H1 (cell line): ENCODE measurements at regions not wholly inside any gene's neighbourhood (a gene's known extent, or its start where the extent isn't known, plus 50 kb on each side); places are given as distances from the start of the nearest gene placed in this dataset.

Source experiments
- CBX8 ChIP-seq: fragments of 300-800, 300-1000 bp; sonication (generic); IDR thresholded peaks from 2 replicates; pipeline ENCODE4 v1.7.1; 2016; ENCODE audit warnings: low read depth, low read length, borderline replicate concordance
- CHD7 ChIP-seq: fragments of 300-600 bp; sonication (generic); IDR thresholded peaks from 2 replicates; pipeline ENCODE4 v1.7.1; 2012; ENCODE audit warnings: low read length, moderate library complexity, mild to moderate bottlenecking, inconsistent platforms; ENCODE audit not compliant: insufficient replicate concordance
- HDAC2 ChIP-seq, 2 experiments: fragments of 300-600 bp in 1 of 2; sonication (generic) in 1 of 2; IDR thresholded peaks; 2 replicates each; pipeline ENCODE4 v1.6.1; 2011 to 2012; ENCODE audit warnings: low read depth in 2 of 2, low read length in 2 of 2, mild to moderate bottlenecking in 2 of 2, moderate library complexity in 2 of 2, borderline replicate concordance in 1 of 2, inconsistent platforms in 1 of 2
- JUN ChIP-seq: IDR thresholded peaks from 2 replicates; pipeline ENCODE4 v1.6.1; 2011; ENCODE audit warnings: low read depth, mild to moderate bottlenecking, improper control_type of control experiment, low read length
- KDM4A ChIP-seq: IDR thresholded peaks from one replicate; pipeline ENCODE4 v1.7.1; 2012; ENCODE audit warnings: low read depth, mild to moderate bottlenecking, moderate library complexity, low read length, inconsistent platforms; ENCODE audit not compliant: severe bottlenecking
- TEAD4 ChIP-seq: IDR thresholded peaks from 2 replicates; pipeline ENCODE4 v1.6.1; 2012; ENCODE audit warnings: low read depth, low read length, inconsistent platforms, mixed read lengths

GRCh38 chr18:43797347-43797746, 520.1 kb upstream of the SYT4 start (continued):
- no peak for TF ChIP-seq CHD7
- no peak for TF ChIP-seq JUN
- no peak for TF ChIP-seq TEAD4
- no peak for TF ChIP-seq KDM4A
- TF ChIP-seq HDAC2 (IDR thresholded peaks at IDR 0.05; ENCODE audit: borderline replicate concordance in 1 of 2, low read depth in 2 of 2, low read length in 2 of 2) = no peak
- TF ChIP-seq CBX8 = no peak
